ENCODE measurements at regions not wholly inside any gene's neighbourhood (a gene's known extent, or its start where the extent isn't known, plus 50 kb on each side); places are given as distances from the start of the nearest gene placed in this dataset.
A peak's percentile ranks its signal among the peaks of the same experiment; 100 is the strongest.
"Not testable (repeated sequence)": the region's sequence is repeated elsewhere in the genome, so short reads cannot be mapped to it uniquely, and the experiment has no call there.

GRCh38 chr10:42187501-42188195 lies 450.7 kb downstream of the ZNF33B start:
- not testable (repeated sequence) for DNase-seq; H3K4me1 Mint-ChIP-seq (ENCODE audit: low read depth); H3K9me3 Mint-ChIP-seq; H3K27ac Mint-ChIP-seq; H3K36me3 Mint-ChIP-seq (ENCODE audit: low read depth); H3K4me3 Mint-ChIP-seq
- peaks cover 36% of the 10 kb centered on the region for H3K27me3 Mint-ChIP-seq

GRCh38 chr10:42177793-42178689 lies 460.3 kb downstream of the ZNF33B start:
- not testable (repeated sequence) for H3K9me3 Mint-ChIP-seq; DNase-seq; H3K4me1 Mint-ChIP-seq (ENCODE audit: low read depth); H3K36me3 Mint-ChIP-seq (ENCODE audit: low read depth)
- Mint-ChIP-seq H3K27me3 (peaks cover 75% of the 10 kb centered on the region), H3K4me3 (peak overlapping the region; percentile 60), H3K27ac (peak overlapping the region; percentile 81)

- Mint-ChIP-seq H3K4me3 (no peak overlapping the region), H3K36me3 (ENCODE audit: low read depth) (no peaks in the 10 kb centered on the region), H3K27ac (peak overlapping the region; percentile 71), H3K4me1 (ENCODE audit: low read depth) (peaks cover 2% of the 10 kb centered on the region), H3K27me3 (peaks cover 73% of the 10 kb centered on the region), H3K9me3 (peaks cover 7% of the 10 kb centered on the region)
- DNase-seq, result no peak
Measured at GRCh38 chr10:42177077-42177792, 461.1 kb downstream of the ZNF33B start.

- Mint-ChIP-seq H3K27ac (no peak overlapping the region), H3K4me1 (ENCODE audit: low read depth) (no peaks in the 10 kb centered on the region), H3K27me3 (peaks cover 13% of the 10 kb centered on the region), H3K36me3 (ENCODE audit: low read depth) (peaks cover 3% of the 10 kb centered on the region), H3K4me3 (no peak overlapping the region), H3K9me3 (peaks cover 20% of the 10 kb centered on the region)
- no peak for DNase-seq
Measured at GRCh38 chr10:42150428-42151061, 487.8 kb downstream of the ZNF33B start.

- H3K4me1 Mint-ChIP-seq (ENCODE audit: low read depth), result no peaks in the 10 kb centered on the region
- no peak overlapping the region for H3K27ac Mint-ChIP-seq
- peaks cover 17% of the 10 kb centered on the region for H3K9me3 Mint-ChIP-seq
- peaks cover 13% of the 10 kb centered on the region for H3K27me3 Mint-ChIP-seq
- DNase-seq, result no peak
- no peak overlapping the region for H3K4me3 Mint-ChIP-seq
- H3K36me3 Mint-ChIP-seq (ENCODE audit: low read depth), result peaks cover 3% of the 10 kb centered on the region
Measured at GRCh38 chr10:42149722-42150427, 488.5 kb downstream of the ZNF33B start.

GRCh38 chr10:42149027-42149700 lies 489.2 kb downstream of the ZNF33B start:
- Mint-ChIP-seq H3K27ac (no peak overlapping the region), H3K4me1 (ENCODE audit: low read depth) (no peaks in the 10 kb centered on the region), H3K9me3 (peaks cover 24% of the 10 kb centered on the region), H3K4me3 (no peak overlapping the region), H3K27me3 (peaks cover 13% of the 10 kb centered on the region), H3K36me3 (ENCODE audit: low read depth) (peaks cover 3% of the 10 kb centered on the region)
- no peak for DNase-seq

- H3K4me1 Mint-ChIP-seq (ENCODE audit: low read depth); H3K4me3 Mint-ChIP-seq; H3K36me3 Mint-ChIP-seq (ENCODE audit: low read depth); H3K27ac Mint-ChIP-seq; DNase-seq: not testable (repeated sequence)
- Mint-ChIP-seq H3K9me3 (peaks cover 34% of the 10 kb centered on the region), H3K27me3 (peaks cover 13% of the 10 kb centered on the region)
Measured at GRCh38 chr10:42146165-42146564, 492.2 kb downstream of the ZNF33B start.

- H3K4me1 Mint-ChIP-seq (ENCODE audit: low read depth); DNase-seq; H3K27me3 Mint-ChIP-seq; H3K36me3 Mint-ChIP-seq (ENCODE audit: low read depth); H3K4me3 Mint-ChIP-seq; H3K27ac Mint-ChIP-seq: not testable (repeated sequence)
- H3K9me3 Mint-ChIP-seq, result peaks cover 14% of the 10 kb centered on the region
Measured at GRCh38 chr10:42138023-42138422, 500.3 kb downstream of the ZNF33B start.

- no peaks in the 10 kb centered on the region for H3K36me3 Mint-ChIP-seq (ENCODE audit: low read depth)
- no peak for DNase-seq
- H3K27me3 Mint-ChIP-seq, result no peaks in the 10 kb centered on the region
- H3K27ac Mint-ChIP-seq, result no peak overlapping the region
- H3K4me1 Mint-ChIP-seq (ENCODE audit: low read depth), result no peaks in the 10 kb centered on the region
- H3K4me3 Mint-ChIP-seq, result no peak overlapping the region
- peaks cover 8% of the 10 kb centered on the region for H3K9me3 Mint-ChIP-seq
Measured at GRCh38 chr10:42113158-42113450, 525.3 kb downstream of the ZNF33B start.

- peaks cover 8% of the 10 kb centered on the region for H3K9me3 Mint-ChIP-seq
- no peaks in the 10 kb centered on the region for H3K36me3 Mint-ChIP-seq (ENCODE audit: low read depth)
- DNase-seq, result no peak
- no peaks in the 10 kb centered on the region for H3K4me1 Mint-ChIP-seq (ENCODE audit: low read depth)
- no peaks in the 10 kb centered on the region for H3K27me3 Mint-ChIP-seq
- H3K4me3 Mint-ChIP-seq, result no peak overlapping the region
- H3K27ac Mint-ChIP-seq, result no peak overlapping the region
Measured at GRCh38 chr10:42112331-42113157, 525.8 kb downstream of the ZNF33B start.

GRCh38 chr10:42111661-42112330 lies 526.6 kb downstream of the ZNF33B start:
- Mint-ChIP-seq H3K27me3 (no peaks in the 10 kb centered on the region), H3K9me3 (peaks cover 2% of the 10 kb centered on the region)

GRCh38 chr10:42111076-42111475 lies 527.3 kb downstream of the ZNF33B start:
- H3K27me3 Mint-ChIP-seq, result no peaks in the 10 kb centered on the region
- H3K4me1 Mint-ChIP-seq (ENCODE audit: low read depth), result no peaks in the 10 kb centered on the region
- peaks cover 5% of the 10 kb centered on the region for H3K9me3 Mint-ChIP-seq
- peaks cover under 1% of the 10 kb centered on the region for H3K36me3 Mint-ChIP-seq (ENCODE audit: low read depth)
- H3K27ac Mint-ChIP-seq, result no peak overlapping the region
- DNase-seq, result no peak
- no peak overlapping the region for H3K4me3 Mint-ChIP-seq

More at GRCh38 chr10:42111661-42112330, 526.6 kb downstream of the ZNF33B start:
- no peak overlapping the region for H3K27ac Mint-ChIP-seq
- H3K4me3 Mint-ChIP-seq, result no peak overlapping the region
- H3K4me1 Mint-ChIP-seq (ENCODE audit: low read depth), result no peaks in the 10 kb centered on the region
- no peak for DNase-seq
- no peaks in the 10 kb centered on the region for H3K36me3 Mint-ChIP-seq (ENCODE audit: low read depth)

All from activated T-cell treated with anti-CD3 and anti-CD28 coated beads, Interleukin-2, amount 50 U/mL, for 24 hours (primary cell).